ENCODE measurements at regions not wholly inside any gene's neighbourhood (a gene's known extent, or its start where the extent isn't known, plus 50 kb on each side); places are given as distances from the start of the nearest gene placed in this dataset.

GRCh38 chr1:58310469-58310868 is 236.1 kb downstream of the OMA1 start:
- no peak for DNase-seq (ENCODE audit: low spot score)

DNA sequence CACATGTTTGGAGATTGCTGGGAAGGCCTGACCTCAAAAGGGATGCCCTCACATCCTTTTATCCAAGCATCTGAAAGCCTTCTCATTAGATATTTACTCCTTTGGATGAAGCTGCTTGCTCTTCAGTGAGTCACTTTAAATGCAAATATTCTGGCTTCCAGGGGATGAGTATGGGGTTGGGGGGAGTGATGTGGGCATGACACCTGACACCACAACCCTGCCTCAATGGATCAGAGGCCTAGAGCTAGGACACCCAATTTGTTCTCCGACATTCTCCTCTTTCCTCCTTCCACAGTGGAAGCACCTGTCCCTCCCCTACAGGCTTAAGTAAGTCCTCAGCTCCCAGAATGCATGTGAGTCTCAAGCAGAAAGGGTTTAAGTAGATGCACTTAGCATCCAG is 238.3 kb downstream of the OMA1 start:
- DNase-seq (ENCODE audit: low spot score) = no peak

DNA sequence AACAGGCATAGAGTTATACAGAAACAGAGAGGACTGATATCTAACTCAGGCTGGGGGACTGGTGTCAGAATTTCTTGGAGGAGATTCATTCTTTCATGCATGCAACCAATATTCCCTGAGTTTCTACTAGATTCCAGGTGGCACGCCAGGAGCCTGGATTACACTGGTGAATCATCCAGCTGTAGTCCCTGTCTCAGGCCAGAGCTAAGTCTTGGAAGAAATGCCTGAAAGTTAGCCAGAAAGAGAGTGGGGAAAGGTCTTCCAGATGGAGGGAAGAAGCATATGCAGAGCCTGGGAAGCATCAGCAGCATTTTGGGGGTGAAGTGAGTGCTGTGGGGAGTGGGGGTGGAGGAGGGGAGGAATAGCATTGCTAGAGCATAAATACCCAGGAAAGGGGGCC is 239.1 kb downstream of the OMA1 start:
- no peak for DNase-seq (ENCODE audit: low spot score)

DNA sequence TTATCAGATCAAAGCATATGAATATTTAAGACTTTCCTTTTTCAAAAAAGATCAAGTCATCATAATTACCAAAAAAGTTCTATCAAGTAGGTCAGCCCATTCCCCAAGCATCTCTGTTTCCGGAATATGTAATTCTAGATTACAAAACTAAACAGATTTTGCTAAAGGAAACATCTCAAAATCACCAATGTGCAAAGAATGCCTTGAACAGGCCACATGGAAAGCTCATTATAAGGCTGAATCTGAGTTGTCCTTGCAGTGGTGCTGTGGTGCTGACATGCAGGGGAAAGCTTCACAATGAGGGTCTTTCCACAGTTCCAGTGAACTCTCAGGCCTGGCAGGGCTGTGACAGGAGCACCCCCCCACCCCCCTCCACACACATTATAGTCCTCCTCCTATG is 240.9 kb downstream of the OMA1 start:
- DNase-seq (ENCODE audit: low spot score) = no peak

DNA sequence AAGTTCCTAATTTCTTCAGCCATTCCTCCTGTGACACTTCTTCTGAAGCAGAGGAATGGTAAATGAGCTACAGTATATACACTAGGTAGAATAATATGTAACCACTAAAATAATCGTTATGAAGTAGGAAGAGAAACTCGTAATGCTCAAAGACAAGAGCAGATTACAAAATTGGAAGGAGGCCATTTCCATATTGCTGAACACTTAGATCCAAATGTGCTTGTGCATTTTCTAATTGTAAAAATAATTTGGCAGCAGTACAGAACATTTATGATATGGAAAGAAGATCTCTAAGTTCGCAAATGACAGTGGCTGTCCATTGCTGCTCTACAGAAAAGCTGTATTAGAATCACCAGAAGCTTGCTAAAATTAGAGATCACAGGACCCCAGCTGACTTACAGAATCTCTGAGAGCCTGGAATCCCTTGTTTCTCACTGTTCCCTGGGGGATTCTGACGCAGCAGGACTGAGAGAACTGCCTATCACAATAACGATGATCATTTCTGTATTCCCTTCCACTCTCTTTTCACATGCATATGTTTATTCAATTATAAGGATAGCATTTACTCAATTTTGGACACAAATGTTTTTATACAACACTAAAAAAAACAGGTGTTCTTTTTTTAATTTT is 242.1 kb downstream of the OMA1 start:
- no peak for DNase-seq (ENCODE audit: low spot score)

DNA sequence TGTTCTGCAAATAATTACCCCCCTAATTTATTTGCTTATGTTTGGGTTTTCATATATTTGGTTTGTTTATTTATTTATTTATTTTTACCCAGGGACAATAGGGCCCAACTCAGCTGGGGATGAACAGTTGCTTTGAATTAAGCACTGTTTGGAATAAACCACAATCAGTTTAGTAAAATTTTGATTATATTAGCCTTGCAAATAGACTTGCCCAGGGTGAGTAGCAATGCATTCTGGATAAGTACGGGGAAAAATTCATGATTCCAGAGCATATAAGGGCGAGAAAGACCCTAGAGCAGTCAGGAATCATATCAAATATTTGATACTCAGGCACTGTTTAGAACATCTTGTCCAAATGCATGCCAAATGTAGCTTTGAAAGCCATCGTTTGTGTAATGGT is 242.7 kb downstream of the OMA1 start:
- no peak for DNase-seq (ENCODE audit: low spot score)

DNA sequence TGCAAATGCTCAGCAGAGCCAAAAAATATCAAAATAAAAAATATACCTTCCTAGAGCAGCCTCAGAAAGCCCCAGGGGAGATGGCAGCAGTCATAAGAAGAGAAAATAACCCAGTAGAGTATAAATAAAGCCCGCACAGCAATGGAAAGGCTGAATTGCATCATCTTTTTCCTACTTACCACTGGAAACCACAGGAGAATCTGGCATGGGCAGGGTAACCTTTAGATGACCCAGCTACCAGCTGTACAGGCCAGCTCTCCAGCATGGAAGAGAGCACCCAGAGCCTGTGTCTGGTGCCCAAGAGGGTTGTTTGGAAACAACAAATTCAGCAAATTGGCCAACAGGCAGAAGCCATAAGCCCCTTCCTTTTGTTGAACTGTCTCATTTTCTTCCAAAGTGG is 253.1 kb downstream of the OMA1 start:
- no peak for DNase-seq (ENCODE audit: low spot score)

GRCh38 chr1:58290685-58291372 is 255.7 kb downstream of the OMA1 start:
- DNase-seq (ENCODE audit: low spot score) = peak; percentile 22

DNA sequence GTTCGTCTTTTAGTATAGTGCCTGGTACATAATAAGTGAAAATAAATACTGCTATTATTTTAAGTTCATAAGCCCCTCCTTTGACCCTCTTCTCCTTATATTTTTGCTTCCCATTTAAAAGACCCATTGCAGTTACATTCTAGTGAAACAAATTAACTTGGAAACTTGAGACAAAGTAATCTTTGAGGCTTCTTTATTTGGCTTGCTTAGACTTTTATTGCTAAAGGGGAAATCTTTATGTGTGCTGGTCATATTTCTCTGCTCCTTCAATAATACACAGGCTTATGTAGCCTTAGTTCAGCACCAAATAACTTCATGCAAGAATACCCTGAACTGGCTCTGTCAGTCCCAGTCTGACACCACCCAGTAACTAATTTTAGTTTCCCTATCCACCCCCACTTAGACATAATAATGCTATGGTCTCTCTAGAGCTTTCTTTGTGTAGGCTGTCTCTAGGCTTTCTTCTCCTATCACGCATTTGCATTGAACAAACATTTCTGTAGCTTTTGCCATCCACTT is 257.8 kb downstream of the OMA1 start:
- no peak for DNase-seq (ENCODE audit: low spot score)

GRCh38 chr1:58287894-58288623 is 258.5 kb downstream of the OMA1 start:
- no peak for DNase-seq (ENCODE audit: low spot score)

GRCh38 chr1:58284225-58284510 is 262.4 kb downstream of the OMA1 start:
- no peak for DNase-seq (ENCODE audit: low spot score)

GRCh38 chr1:58283388-58284224 is 262.9 kb downstream of the OMA1 start:
- DNase-seq (ENCODE audit: low spot score) = no peak

DNA sequence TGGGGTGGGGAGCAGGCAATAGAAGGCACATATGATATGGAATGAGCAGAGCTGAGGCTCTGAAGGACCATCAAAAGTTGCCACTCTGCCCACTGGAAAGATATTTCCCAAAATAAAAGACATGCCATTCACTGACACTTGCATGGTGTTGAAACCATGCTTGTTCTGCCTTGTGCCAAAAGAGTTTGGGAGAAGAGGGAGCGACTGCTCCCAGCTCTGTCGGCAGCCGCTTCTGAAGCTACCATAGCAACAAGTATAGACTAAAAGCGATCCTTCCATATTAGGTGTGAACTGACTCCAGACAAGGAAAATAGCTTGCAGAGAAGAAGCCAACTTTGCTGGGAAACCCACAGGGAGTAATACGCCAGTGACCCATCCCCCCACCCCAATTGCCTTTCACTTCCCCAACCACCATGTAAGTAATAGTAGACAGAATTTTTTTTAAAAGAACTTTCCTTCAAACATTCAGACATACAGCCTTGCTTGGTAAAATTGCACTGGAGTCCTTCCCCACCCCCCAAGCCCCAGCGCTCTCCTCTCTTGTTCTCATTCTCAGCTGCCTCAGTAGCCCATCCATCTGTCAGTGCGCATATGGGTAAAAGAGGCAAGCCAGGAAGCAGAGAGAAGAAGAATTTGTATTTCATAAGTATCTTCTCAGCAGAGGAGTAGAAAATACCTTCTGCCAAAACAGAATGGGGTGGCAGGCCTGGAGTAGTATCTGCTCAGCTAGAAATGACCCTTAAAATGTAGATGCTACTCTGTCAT is 263.7 kb downstream of the OMA1 start:
- no peak for DNase-seq (ENCODE audit: low spot score)

GRCh38 chr1:58266242-58266641 is 280.3 kb downstream of the OMA1 start:
- DNase-seq (ENCODE audit: low spot score) = no peak

- DNase-seq (ENCODE audit: low spot score) = no peak
Observed at GRCh38 chr1:58264462-58264861, 282.1 kb downstream of the OMA1 start.

GRCh38 chr1:58262702-58263101 is 283.8 kb downstream of the OMA1 start:
- DNase-seq (ENCODE audit: low spot score) = no peak

- DNase-seq (ENCODE audit: low spot score) = no peak
Observed at GRCh38 chr1:58258082-58258481, 288.4 kb downstream of the OMA1 start.

DNA sequence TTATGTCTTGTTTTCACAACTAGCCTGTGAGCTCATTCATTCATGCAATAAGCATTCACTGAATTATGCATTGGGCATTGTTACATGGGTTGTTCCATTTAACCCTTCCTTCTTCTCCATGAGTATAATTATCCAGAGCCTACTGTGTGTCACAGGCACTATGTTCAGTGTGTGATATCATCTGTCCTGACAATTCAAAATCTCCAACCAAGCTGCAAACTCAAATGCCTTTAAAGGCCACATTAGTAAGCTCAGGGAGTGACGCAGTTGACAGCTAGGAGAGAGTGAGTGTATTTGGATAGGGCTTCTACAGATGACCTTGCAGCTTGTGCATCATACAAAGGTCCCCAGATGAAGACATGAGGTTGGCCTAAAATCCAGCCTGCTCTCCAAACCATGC is 289.5 kb downstream of the OMA1 start:
- no peak for DNase-seq (ENCODE audit: low spot score)

GRCh38 chr1:58256546-58256945 is 290.0 kb downstream of the OMA1 start:
- DNase-seq (ENCODE audit: low spot score) = no peak

DNA sequence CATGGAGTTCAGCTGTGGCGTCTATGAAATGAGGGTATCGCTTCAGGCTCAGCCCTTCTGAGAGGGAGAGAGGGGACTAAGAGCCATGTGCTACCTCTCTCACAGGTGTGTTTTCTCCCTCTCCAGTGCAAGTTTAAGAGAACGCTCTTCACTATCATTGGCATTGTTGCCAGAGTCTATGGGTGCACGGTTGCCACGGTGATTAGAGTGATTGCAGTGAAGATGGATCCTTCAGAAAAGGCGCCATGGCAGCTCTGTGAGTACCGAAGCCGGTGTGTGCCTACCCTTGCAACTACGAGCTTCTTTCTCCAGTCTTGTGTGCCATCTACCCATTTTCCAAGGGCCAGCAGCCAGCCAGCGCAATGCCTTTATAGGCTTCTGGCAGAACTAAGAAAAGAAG is 290.5 kb downstream of the OMA1 start:
- no peak for DNase-seq (ENCODE audit: low spot score)

DNA sequence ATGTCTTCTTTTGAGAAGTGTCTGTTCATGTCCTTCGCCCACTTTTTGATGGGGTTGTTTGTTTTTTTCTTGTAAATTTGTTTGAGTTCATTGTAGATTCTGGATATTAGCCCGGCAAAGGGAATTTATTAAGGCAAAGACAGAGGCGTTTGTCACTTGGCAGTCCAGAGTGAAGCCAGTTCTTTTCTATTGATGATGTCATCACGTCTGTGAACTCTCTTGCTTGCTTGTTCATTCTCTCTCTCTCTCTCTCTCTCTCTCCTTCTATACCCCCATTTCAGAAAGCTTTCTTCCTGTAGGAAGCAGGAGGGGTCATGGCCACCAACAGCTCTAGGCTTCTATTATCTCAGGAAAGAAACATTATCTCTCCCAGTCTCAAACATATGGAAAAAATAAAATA is 291.3 kb downstream of the OMA1 start:
- no peak for DNase-seq (ENCODE audit: low spot score)

All from NAMALWA (cell line).